ENCODE measurements at regions not wholly inside any gene's neighbourhood (a gene's known extent, or its start where the extent isn't known, plus 50 kb on each side); places are given as distances from the start of the nearest gene placed in this dataset.

DNA sequence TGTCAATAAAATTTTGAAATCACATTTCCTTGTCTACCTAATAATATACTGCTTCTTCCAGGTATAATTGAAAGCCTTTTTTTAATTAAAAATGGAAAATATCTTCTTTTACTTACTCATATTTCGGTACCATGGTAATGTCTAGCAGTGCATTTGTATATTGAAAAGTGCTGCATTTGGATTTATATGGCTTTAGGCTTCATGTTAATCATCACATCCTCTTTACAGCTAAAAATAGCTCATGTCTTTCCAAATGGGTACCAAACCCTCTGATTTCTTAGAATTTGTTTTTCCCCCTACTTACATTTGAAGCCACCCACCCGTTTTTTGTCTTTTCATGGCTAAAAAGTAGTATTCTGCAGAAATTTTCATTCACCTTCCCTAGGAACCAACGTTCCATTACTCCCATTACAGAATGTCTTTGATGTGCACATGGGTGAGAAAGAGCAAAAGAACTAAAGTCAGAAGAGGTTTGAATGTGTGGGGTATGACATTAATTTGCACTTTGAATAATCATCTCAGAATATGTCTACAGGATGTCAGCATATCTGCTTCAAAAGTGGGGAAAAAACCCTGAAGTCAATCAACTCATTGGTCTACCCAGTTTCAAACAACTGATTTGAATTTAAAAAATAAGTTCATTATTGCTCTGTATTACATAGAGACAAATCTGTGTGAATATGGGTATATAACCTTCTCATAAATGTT is 935.9 kb downstream of the GATA3 start:
- in situ Hi-C loops (cut with HindIII; ENCODE audit: low sequenced_read_pairs): no loop called here

- in situ Hi-C loops (cut with HindIII; ENCODE audit: low sequenced_read_pairs): no loop called here
Measured at GRCh38 chr10:8992009-8992408, 937.5 kb downstream of the GATA3 start.

- in situ Hi-C loops (cut with HindIII; ENCODE audit: low sequenced_read_pairs): no loop called here
Measured at GRCh38 chr10:8993864-8994263, 939.4 kb downstream of the GATA3 start.

GRCh38 chr10:8998751-8999150 is 944.3 kb downstream of the GATA3 start:
- in situ Hi-C loops (cut with HindIII; ENCODE audit: low sequenced_read_pairs): no loop called here

- in situ Hi-C loops (cut with HindIII; ENCODE audit: low sequenced_read_pairs): no loop called here
Measured at GRCh38 chr10:9003122-9003521, 948.6 kb downstream of the GATA3 start.

GRCh38 chr10:9004736-9005135 is 950.2 kb downstream of the GATA3 start:
- in situ Hi-C loops (cut with HindIII; ENCODE audit: low sequenced_read_pairs): no loop called here

DNA sequence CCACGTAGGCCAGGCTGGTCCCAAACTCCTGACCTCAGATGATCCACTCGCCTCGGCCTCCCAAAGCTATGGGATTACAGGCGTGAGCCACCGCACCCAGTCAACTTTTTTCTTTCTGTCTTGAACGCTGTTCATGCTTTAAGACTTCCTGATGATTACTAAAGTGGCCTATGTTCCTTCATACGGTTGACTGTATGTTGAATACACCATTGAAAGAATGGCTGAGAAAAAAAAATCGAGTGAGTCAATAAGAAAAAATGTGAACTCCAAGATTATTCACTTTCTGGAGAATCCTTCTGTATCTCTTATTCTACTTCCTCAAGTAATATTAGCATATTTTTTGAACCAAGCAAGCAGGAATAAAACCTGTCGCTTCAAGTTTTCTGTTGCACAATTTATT is 955.0 kb downstream of the GATA3 start:
- in situ Hi-C loops (cut with HindIII; ENCODE audit: low sequenced_read_pairs): no loop called here

DNA sequence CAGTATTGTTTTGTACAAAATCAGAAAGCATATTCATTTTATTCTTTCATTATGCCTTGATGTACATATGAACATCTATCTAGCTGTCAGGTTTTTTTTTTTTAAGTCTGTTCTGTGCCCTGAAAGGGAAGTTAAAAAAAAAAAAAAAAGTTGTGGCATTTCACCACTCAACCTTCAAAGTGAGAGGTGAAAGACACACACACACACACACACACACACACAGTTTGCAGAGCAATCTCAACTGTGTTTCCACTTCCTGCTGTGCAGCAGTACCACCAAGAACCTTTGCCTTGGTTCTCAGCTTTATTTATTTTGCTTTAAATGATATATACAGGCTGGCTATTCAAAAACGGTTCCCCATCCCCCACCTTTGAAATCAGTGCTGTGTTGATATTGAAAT is 955.6 kb downstream of the GATA3 start:
- in situ Hi-C loops (cut with HindIII; ENCODE audit: low sequenced_read_pairs): no loop called here

- in situ Hi-C loops (cut with HindIII; ENCODE audit: low sequenced_read_pairs): no loop called here
Measured at GRCh38 chr10:9010931-9011670, 956.6 kb downstream of the GATA3 start.

- in situ Hi-C loops (cut with HindIII; ENCODE audit: low sequenced_read_pairs): no loop called here
Measured at GRCh38 chr10:9012312-9012711, 957.8 kb downstream of the GATA3 start.

DNA sequence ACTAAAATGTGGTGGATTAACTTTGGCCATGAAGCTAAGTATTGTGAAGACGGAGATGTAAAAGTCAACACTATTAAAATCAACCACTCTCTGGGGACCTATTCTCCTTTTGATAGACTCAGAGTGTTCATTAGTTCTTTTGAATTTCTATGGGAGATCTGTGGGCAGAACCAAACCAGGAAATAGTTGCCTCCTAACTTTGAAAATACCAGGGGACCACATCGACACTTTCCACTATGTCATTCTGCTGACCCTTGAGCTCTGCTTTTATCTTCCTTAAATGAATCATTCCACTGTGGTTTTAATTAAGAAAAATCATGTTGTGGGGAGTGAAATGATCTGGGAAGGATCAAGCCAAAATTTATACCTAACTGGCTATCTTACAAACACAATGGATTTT is 960.5 kb downstream of the GATA3 start:
- in situ Hi-C loops (cut with HindIII; ENCODE audit: low sequenced_read_pairs): no loop called here

DNA sequence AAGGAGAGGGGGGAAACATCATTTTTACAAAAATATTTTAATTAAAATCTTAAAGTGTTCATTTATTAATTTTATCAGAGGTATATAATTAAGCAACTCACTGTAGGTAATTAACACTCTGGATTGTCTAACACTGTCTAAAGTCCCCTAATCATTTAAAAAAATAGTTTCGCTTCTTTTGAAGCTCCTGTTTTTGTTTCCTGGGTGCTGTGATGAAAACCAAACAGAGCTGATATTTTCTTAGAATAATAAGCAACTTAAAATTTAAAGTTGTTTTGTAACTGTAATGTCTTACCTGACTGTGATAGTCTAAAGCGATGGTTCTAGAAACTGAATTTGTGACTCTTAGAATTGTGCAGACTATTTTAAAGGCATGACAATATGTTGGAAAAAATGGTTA is 961.0 kb downstream of the GATA3 start:
- in situ Hi-C loops (cut with HindIII; ENCODE audit: low sequenced_read_pairs): no loop called here

DNA sequence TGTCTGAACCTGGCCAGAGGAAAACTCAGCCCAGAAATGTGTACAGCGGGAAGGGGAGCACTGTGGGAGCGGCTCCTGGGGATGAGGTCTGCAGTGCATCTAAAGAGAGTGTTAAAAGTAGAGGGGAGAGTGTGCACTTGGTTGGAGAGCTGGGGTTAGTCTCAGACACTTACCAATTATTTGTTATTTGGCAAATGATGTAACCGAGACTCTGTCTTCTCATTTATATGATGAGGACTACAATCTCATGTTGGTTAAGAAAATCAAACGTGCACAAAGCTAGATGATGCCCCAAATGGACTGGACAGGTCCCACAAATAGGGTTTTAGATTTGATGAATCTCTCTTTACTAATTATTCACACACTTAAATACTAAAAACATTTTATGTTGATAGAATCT is 962.4 kb downstream of the GATA3 start:
- in situ Hi-C loops (cut with HindIII; ENCODE audit: low sequenced_read_pairs): no loop called here

DNA sequence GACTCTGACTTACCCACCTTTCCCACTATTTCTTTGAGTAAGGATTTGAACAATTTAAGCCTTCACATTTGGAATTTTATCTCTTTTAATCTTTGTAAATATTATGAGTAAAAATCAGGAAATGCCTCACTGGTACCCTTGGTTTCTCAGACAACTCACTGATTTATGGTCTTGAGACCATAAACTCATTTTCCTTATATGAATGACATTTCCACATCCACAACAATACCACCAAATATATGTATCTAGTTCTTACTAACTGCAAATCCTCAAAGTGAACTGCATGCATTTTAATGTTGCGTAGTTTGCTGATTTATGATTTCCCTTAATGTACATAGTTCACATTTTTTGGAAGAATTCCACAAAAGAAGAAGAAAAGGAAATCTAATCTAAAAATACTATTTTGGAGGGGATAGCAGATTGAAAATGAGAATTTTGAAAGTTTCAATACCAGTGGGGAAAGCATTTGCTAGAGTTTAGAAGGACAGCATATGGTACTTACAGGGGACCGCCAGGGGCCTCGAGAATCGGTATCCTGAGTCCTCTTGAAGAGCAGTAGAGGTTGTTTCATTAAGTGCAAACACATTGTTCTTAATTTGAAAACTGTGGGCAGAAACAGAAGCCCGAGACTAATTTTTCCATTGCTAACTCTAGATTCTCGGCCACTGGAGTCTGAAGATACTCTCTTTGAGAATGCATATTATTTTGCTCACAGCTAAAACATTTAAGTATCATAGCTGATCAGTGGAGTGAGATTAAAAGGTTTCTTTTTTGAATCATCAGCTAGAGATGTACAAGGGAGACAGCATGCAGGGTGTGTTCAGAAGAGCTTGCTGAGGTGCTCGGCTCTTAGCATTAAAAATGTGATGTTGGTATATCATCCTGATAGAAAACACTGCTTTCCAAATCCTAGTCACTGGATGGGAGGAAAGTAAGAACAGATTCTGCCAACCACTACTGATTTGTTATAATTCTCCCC is 964.0 kb downstream of the GATA3 start:
- in situ Hi-C loops (cut with HindIII; ENCODE audit: low sequenced_read_pairs): no loop called here

DNA sequence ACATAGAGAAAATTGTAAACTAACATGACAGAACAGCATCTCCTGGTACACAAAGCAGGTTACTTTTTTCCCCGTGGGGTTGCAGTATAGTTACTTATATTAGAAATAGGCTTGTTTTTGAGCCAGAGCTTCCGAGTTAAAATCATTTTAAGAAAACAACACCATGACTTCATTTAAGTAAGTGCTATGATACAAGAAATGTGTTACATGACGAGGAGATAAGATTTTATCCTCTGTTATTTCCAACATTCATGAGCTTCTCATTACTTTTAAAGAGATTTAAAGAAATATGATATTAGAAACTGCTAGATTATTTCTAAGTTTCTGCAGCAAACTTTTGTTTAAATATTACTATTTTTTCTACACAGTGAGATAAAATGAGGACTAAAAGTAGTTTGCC is 968.7 kb downstream of the GATA3 start:
- in situ Hi-C loops (cut with HindIII; ENCODE audit: low sequenced_read_pairs): no loop called here

DNA sequence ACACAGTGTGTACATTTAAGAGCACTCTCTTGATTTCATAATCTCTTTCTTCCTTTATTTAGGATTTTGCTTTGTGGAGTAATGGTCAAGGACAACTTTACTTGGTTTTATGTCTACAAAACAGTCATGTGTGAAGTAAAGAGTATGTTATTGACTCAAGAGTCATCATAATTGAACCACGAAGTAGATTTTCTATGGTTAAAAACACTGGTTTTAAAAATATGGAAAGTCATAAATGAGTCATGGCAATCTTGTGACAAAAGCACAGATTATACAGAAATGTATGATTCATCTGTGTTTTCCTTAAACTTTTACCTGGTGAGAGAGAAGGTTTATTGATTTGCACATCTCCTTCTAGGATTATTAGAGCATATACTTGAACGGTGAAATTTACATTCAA is 969.7 kb downstream of the GATA3 start:
- in situ Hi-C loops (cut with HindIII; ENCODE audit: low sequenced_read_pairs): no loop called here

GRCh38 chr10:9028231-9028630 is 973.7 kb downstream of the GATA3 start:
- in situ Hi-C loops (cut with HindIII; ENCODE audit: low sequenced_read_pairs): no loop called here

GRCh38 chr10:9035355-9035754 is 980.9 kb downstream of the GATA3 start:
- in situ Hi-C loops (cut with HindIII; ENCODE audit: low sequenced_read_pairs): no loop called here

GRCh38 chr10:9036711-9037204 is 982.3 kb downstream of the GATA3 start:
- in situ Hi-C loops (cut with HindIII; ENCODE audit: low sequenced_read_pairs): no loop called here

- in situ Hi-C loops (cut with HindIII; ENCODE audit: low sequenced_read_pairs): no loop called here
Measured at GRCh38 chr10:9038146-9038714, 983.7 kb downstream of the GATA3 start.

DNA sequence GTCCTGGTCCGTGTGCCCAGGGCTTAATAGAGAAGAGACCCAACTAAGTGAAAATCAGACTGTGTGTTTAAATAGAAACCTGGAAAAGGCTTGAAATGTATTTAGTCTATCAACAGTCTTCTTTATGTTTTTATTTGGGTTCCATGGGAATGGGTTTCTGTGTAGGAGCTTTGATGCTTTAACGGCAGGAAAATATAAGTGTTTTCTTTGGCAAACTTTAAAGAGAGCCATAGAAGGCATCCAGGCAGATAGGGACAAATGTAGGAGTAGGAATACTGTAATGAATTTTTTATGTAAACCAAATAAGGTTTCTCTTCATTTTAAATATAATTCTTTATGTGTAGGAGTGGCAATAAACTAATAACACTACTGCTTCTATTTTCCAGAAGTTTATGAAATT is 989.0 kb downstream of the GATA3 start:
- in situ Hi-C loops (cut with HindIII; ENCODE audit: low sequenced_read_pairs): no loop called here
